RCC 7860 (cell line): ENCODE measurements at regions not wholly inside any gene's neighbourhood (a gene's known extent, or its start where the extent isn't known, plus 50 kb on each side); places are given as distances from the start of the nearest gene placed in this dataset.

ENCODE experiments used
- DNase-seq: peaks from one replicate; pipeline ENCODE4 v3.0.0-alpha.2; 2015; ENCODE audit warnings: low spot score
- FAIRE-seq: peaks from 2 replicates; lab custom pipeline; 2012; peaks lifted over from hg19 to GRCh38; lab: Jason Lieb, UNC

- no peak for FAIRE-seq
- DNase-seq = no peak
These were observed 115.2 kb upstream of the GDF10 start for GRCh38 chr10:47184724-47185330.

- DNase-seq = no peak
- FAIRE-seq = no peak
These were observed 113.1 kb upstream of the GDF10 start for GRCh38 chr10:47186941-47187340.

GRCh38 chr10:47187592-47187991, 112.4 kb upstream of the GDF10 start:
- DNase-seq (no peak), FAIRE-seq (no peak)

- DNase-seq (no peak), FAIRE-seq (no peak)
These were observed 111.8 kb upstream of the GDF10 start for GRCh38 chr10:47188156-47188555.

GRCh38 chr10:47189802-47190201, 110.2 kb upstream of the GDF10 start:
- no peak for FAIRE-seq
- no peak for DNase-seq

- no peak for FAIRE-seq
- no peak for DNase-seq
These were observed 109.7 kb upstream of the GDF10 start for GRCh38 chr10:47190301-47190700.

GRCh38 chr10:47190802-47191450, 109.1 kb upstream of the GDF10 start:
- DNase-seq (no peak), FAIRE-seq (no peak)

- DNase-seq (no peak), FAIRE-seq (no peak)
These were observed 107.7 kb upstream of the GDF10 start for GRCh38 chr10:47192273-47192672.

- no peak for DNase-seq
- FAIRE-seq = no peak
These were observed 106.3 kb upstream of the GDF10 start for GRCh38 chr10:47193666-47194065.

GRCh38 chr10:47195274-47195885, 104.6 kb upstream of the GDF10 start:
- FAIRE-seq = no peak
- no peak for DNase-seq

- FAIRE-seq (no peak), DNase-seq (no peak)
These were observed 103.3 kb upstream of the GDF10 start for GRCh38 chr10:47196691-47197090.

- FAIRE-seq (no peak), DNase-seq (no peak)
These were observed 101.8 kb upstream of the GDF10 start for GRCh38 chr10:47198221-47198620.

- no peak for FAIRE-seq
These were observed 94.8 kb upstream of the GDF10 start for GRCh38 chr10:47205192-47205591.

GRCh38 chr10:47206449-47207280, 93.3 kb upstream of the GDF10 start:
- DNase-seq = no peak
- FAIRE-seq = no peak

More at GRCh38 chr10:47205192-47205591, 94.8 kb upstream of the GDF10 start:
- no peak for DNase-seq

- DNase-seq (no peak), FAIRE-seq (no peak)
These were observed 92.7 kb upstream of the GDF10 start for GRCh38 chr10:47207281-47207615.

GRCh38 chr10:47207894-47208469, 92.0 kb upstream of the GDF10 start:
- DNase-seq = no peak
- no peak for FAIRE-seq

- FAIRE-seq = no peak
These were observed 90.5 kb upstream of the GDF10 start for GRCh38 chr10:47209466-47209865.

GRCh38 chr10:47214520-47214919, 85.5 kb upstream of the GDF10 start:
- FAIRE-seq (no peak), DNase-seq (no peak)

More at GRCh38 chr10:47209466-47209865, 90.5 kb upstream of the GDF10 start:
- DNase-seq = no peak

GRCh38 chr10:47217113-47217512, 82.9 kb upstream of the GDF10 start:
- FAIRE-seq (no peak), DNase-seq (no peak)

GRCh38 chr10:47218803-47219202, 81.2 kb upstream of the GDF10 start:
- no peak for DNase-seq

GRCh38 chr10:47222461-47222860, 77.5 kb upstream of the GDF10 start:
- DNase-seq (no peak), FAIRE-seq (no peak)

More at GRCh38 chr10:47218803-47219202, 81.2 kb upstream of the GDF10 start:
- FAIRE-seq = no peak
